ENCODE measurements at regions not wholly inside any gene's neighbourhood (a gene's known extent, or its start where the extent isn't known, plus 50 kb on each side); places are given as distances from the start of the nearest gene placed in this dataset.
"Not testable (repeated sequence)": the region's sequence is repeated elsewhere in the genome, so short reads cannot be mapped to it uniquely, and the experiment has no call there.

DNA sequence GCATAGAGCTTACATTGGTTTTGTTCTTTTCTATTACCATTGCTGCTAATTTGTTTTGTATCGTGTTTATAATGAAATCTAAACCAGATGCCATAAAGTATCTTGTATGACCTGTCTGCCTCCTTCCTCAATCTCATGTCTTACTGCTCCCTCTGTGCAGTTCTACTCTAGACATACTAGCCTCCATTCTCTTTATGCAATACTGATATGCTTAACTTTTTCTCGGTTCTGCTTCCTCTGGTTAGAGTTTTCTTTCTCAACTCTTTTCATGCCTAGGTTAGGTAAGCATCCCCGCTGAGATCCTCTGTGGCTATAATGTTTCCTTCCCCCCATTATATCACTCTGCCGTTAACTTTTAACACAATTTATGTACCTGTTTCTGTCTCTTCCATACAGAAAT lies 852.3 kb downstream of the TRHDE start:
- Histone ChIP-seq H3K27me3 (replicated peaks) (no peaks in the 10 kb centered on the region), H3K36me3 (no peaks in the 10 kb centered on the region)

DNA sequence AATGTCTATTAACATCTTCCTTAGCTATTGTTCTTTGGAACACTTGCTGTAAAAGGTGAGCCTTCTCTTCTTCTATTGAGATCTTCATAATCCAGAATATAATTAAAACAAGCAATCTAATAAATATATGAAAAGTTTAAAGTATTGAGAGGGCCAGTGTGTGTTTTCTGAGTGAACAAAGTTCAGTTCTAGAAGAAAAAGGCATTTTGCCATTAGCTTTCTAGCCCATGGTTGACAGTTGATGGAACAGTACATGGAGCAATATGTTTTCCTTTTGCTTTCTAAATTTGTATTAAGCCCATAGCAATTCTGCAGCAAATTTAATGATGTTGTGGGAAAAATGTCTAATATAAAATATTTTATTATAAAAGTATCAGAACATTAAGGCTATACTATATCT lies 853.0 kb downstream of the TRHDE start:
- Histone ChIP-seq H3K9me3 (replicated peaks) (no peaks in the 10 kb centered on the region; the same call in 1 of the 2 replicates), H3K36me3 (no peaks in the 10 kb centered on the region), H3K4me3 (no peak overlapping the region), H3K27ac (no peak overlapping the region), H3K4me1 (replicated peaks) (no peaks in the 10 kb centered on the region), H3K27me3 (replicated peaks) (no peaks in the 10 kb centered on the region)
- no peak for DNase-seq (ENCODE audit: low read depth in 1 of 2, low spot score in 2 of 2)

More for the DNA sequence above, 852.3 kb downstream of the TRHDE start:
- H3K4me3 ChIP-seq, result no peak overlapping the region
- no peak overlapping the region for H3K27ac ChIP-seq
- H3K4me1 ChIP-seq (replicated peaks), result no peaks in the 10 kb centered on the region
- H3K9me3 ChIP-seq (replicated peaks), result no peaks in the 10 kb centered on the region; the same call in 1 of the 2 replicates
- no peak for DNase-seq (ENCODE audit: low read depth in 1 of 2, low spot score in 2 of 2)

DNA sequence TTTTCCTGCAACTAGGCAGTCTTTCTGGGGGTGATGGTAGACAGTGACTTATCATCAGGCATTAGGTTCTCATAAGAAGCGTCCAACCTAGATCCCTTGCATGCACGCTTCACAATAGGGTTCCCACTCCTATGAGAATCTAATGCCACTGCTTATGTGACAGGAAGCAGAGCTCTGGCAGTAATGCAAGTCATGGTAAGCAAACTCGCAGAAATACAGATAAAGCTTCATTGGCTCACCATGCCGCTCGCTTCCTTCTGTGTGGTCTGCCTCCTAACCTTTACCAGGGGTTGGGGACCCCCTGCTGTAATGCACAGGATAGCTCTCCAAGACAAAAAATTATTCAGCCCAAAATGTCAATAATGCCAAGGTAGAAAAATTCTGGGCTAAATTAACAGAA lies 864.2 kb downstream of the TRHDE start:
- Histone ChIP-seq H3K36me3 (no peaks in the 10 kb centered on the region), H3K4me1 (replicated peaks) (no peaks in the 10 kb centered on the region), H3K27ac (no peak overlapping the region), H3K4me3 (no peak overlapping the region), H3K27me3 (replicated peaks) (no peaks in the 10 kb centered on the region), H3K9me3 (replicated peaks) (no peaks in the 10 kb centered on the region)
- DNase-seq (ENCODE audit: low read depth in 1 of 2, low spot score in 2 of 2), result no peak

DNA sequence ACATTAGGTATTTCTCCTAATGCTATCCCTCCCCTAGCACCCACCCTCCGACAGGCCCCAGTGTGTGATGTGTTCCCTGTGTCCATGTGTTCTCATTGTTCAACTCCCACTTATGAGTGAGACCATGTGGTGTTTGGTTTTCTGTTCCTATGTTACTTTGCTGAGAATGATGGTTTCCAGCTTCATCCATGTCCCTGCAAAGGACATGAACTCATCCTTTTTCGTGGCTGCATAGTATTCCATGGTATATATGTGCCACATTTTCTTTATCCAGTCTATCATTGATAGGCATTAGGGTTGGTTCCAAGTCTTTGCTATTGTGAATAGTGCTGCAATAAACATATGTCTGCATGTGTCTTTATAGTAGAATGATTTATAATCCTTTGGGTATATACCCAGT lies 867.5 kb downstream of the TRHDE start:
- H3K4me1 ChIP-seq (replicated peaks); H3K9me3 ChIP-seq (replicated peaks); H3K27me3 ChIP-seq (replicated peaks); H3K36me3 ChIP-seq; DNase-seq (ENCODE audit: low read depth in 1 of 2, low spot score in 2 of 2); H3K4me3 ChIP-seq; H3K27ac ChIP-seq: not testable (repeated sequence)

DNA sequence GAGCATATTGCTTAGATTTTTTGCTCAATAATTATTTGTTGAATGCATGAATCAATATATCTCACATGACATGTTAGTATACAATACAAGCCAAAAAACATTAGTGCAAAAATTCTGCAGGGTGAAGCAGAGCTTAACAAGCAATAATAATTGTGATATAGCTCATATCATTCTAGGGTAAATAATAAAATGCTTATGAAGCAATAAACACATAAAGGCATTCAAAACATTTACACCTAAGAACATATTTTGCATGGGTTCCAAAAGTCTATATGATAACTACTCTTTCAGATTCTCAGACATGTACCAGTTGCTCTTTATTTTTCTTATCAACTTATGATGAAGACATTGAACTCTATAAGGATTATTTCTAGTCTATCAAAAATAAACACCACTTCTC lies 886.2 kb downstream of the TRHDE start:
- Histone ChIP-seq H3K27ac (no peak overlapping the region), H3K9me3 (replicated peaks) (no peaks in the 10 kb centered on the region), H3K4me1 (replicated peaks) (no peaks in the 10 kb centered on the region), H3K36me3 (no peaks in the 10 kb centered on the region), H3K27me3 (replicated peaks) (no peaks in the 10 kb centered on the region), H3K4me3 (no peak overlapping the region)
- no peak for DNase-seq (ENCODE audit: low read depth in 1 of 2, low spot score in 2 of 2)

DNA sequence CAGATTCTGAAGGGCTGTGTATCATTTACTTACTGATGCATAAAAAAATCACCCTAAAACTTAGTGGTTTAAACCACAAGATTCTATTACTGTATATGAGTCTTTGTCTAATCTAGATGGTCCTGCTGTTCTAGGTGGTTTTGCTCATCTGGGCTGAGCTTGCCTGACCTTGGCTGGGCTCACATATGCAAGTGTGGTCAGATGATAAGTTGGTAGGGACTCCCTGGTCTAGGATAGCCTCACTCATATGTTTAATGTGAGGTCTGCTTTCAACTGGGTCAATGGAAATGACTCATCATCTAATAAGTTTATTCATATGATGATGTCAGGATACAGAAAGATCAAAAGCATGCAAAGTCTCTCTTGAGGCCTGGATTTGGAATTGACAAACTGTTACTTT lies 887.8 kb downstream of the TRHDE start:
- Histone ChIP-seq H3K27ac (no peak overlapping the region), H3K27me3 (replicated peaks) (no peaks in the 10 kb centered on the region), H3K9me3 (replicated peaks) (no peaks in the 10 kb centered on the region), H3K36me3 (no peaks in the 10 kb centered on the region), H3K4me1 (replicated peaks) (no peaks in the 10 kb centered on the region), H3K4me3 (no peak overlapping the region)
- DNase-seq (ENCODE audit: low read depth in 1 of 2, low spot score in 2 of 2), result no peak

DNA sequence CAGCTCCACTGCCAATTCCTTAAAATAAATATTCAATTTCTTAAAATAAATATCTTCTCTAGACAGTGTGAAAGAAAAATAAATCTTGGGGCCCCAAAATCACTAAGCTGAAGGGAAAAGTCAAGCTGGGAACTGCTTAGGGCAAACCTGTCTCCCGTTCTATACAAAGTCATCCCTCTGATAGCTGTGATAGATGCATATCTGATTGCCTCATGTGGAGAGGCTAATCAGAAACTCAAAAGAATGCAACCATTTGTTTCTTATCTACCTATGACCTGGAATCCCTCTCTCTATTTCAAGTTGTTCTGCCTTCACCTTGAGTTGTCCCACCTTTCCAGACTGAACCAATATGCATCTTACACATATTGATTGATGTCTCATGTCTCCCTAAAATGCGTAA lies 889.8 kb downstream of the TRHDE start:
- Histone ChIP-seq H3K27ac (no peak overlapping the region), H3K9me3 (replicated peaks) (no peaks in the 10 kb centered on the region), H3K27me3 (replicated peaks) (no peaks in the 10 kb centered on the region), H3K36me3 (no peaks in the 10 kb centered on the region), H3K4me3 (no peak overlapping the region), H3K4me1 (replicated peaks) (no peaks in the 10 kb centered on the region)
- no peak for DNase-seq (ENCODE audit: low read depth in 1 of 2, low spot score in 2 of 2)

DNA sequence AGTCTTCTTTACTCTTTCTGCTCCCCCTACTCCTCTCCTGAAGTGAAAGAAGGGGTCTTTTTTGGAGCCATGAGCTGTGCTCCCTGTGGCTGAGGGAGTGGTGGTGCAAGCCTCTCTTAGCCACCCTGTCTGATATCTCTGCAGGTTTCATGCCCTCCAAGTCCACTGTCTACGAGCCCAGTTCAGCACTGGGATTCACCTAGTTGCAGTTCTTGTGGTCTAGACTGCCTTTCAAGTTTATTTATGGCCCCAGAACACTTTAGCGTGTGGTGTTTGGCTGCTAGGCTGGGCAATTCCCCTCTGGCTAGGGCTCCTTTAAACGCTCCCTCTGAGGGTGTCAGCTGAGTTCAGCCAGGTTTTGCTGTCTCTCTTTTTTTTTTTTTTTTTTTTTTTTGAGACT lies 908.6 kb downstream of the TRHDE start:
- DNase-seq (ENCODE audit: low read depth in 1 of 2, low spot score in 2 of 2), result no peak
- H3K9me3 ChIP-seq (replicated peaks), result peaks cover 8% of the 10 kb centered on the region; the same call in 1 of the 2 replicates
- H3K4me1 ChIP-seq (replicated peaks), result no peaks in the 10 kb centered on the region
- H3K27me3 ChIP-seq (replicated peaks), result no peaks in the 10 kb centered on the region
- no peak overlapping the region for H3K27ac ChIP-seq
- no peaks in the 10 kb centered on the region for H3K36me3 ChIP-seq
- no peak overlapping the region for H3K4me3 ChIP-seq

DNA sequence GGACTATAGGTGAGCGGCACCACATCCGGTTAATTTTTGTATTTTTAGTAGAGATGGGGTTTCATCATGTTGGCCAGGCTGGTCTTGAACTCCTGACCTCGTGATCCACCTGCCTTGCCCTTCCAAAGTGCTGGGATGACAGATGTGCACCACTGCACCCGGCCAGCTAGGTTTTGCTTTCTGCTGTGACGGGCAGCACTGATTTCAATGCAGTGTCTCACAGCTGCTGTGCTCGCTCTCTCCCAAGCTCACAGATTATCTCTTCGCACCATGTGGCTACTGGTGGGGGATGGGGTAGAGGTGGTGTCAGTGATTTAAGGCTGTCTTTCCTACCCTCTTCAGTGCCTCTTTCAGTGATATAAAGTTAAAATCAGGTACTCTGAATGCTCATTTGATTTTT lies 909.1 kb downstream of the TRHDE start:
- H3K36me3 ChIP-seq, result no peaks in the 10 kb centered on the region
- H3K4me3 ChIP-seq, result no peak overlapping the region
- peaks cover 9% of the 10 kb centered on the region; the same call in 1 of the 2 replicates for H3K9me3 ChIP-seq (replicated peaks)
- DNase-seq (ENCODE audit: low read depth in 1 of 2, low spot score in 2 of 2), result no peak
- no peaks in the 10 kb centered on the region for H3K4me1 ChIP-seq (replicated peaks)
- no peaks in the 10 kb centered on the region for H3K27me3 ChIP-seq (replicated peaks)
- no peak overlapping the region for H3K27ac ChIP-seq

DNA sequence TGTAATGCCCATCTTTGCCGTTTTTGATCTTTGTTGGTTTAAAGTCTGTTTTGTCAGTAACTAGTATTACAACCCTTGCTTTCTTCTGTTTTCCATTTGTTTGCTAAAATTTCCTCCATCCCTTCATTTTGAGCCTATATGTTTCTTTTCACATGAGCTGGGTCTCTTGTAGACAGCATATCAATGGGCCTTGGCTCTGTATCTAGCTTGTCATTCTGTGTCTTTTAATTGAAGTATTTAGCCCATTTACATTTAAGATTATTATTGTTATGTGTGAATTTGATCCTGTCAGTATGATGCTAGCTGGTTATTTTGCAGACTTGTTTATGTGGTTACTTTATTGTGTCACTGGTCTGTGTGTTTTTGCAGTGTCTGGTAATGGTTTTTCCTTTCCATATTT lies 913.2 kb downstream of the TRHDE start:
- Histone ChIP-seq H3K4me1 (replicated peaks) (no peaks in the 10 kb centered on the region), H3K27me3 (replicated peaks) (no peaks in the 10 kb centered on the region)

DNA sequence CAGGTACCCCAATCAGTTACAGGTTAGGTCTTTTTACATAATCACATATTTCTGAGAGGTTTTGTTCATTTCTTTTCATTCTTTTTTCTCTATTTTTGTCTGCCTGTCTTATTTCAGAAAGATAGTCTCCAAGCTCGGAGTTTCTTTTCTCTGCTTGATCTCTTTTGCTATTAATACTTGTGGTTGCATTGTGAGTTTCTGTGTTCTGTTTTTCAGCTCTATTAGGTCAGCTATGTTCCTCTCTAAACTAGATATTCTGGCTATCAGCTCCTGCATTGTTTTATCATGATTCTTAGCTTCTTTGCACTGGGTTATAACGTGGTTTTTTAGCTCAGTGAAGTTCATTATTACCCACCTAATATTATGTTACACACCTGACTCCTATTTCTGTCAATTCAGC lies 914.1 kb downstream of the TRHDE start:
- H3K9me3 ChIP-seq (replicated peaks), result peaks cover 9% of the 10 kb centered on the region; the same call in 1 of the 2 replicates
- DNase-seq (ENCODE audit: low read depth in 1 of 2, low spot score in 2 of 2), result no peak

More for the DNA sequence above, 913.2 kb downstream of the TRHDE start:
- DNase-seq (ENCODE audit: low read depth in 1 of 2, low spot score in 2 of 2), result no peak
- no peaks in the 10 kb centered on the region for H3K36me3 ChIP-seq
- peaks cover 9% of the 10 kb centered on the region; the same call in 1 of the 2 replicates for H3K9me3 ChIP-seq (replicated peaks)
- H3K27ac ChIP-seq, result no peak overlapping the region
- no peak overlapping the region for H3K4me3 ChIP-seq

DNA sequence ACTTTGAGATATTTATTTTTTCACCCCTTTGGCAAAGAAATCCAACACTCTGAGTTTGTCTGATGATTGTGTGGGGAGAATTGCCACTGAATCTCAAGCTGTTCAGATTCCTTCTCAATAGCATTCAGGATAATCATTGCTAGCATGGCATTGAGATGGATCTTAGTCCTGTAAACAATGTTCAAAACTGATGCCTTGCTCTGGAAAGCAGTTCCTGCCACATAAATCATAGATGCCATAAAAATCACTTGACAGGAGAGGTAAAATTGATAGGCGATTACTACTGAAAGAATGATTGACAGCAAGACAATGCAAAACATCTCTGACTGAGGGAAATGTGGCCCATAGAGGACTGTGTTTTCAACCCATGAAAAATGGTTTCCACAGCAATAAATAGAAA lies 915.6 kb downstream of the TRHDE start:
- Histone ChIP-seq H3K36me3 (no peaks in the 10 kb centered on the region), H3K9me3 (replicated peaks) (peaks cover 9% of the 10 kb centered on the region; the same call in 1 of the 2 replicates), H3K27ac (no peak overlapping the region), H3K4me1 (replicated peaks) (no peaks in the 10 kb centered on the region), H3K4me3 (no peak overlapping the region), H3K27me3 (replicated peaks) (no peaks in the 10 kb centered on the region)
- no peak for DNase-seq (ENCODE audit: low read depth in 1 of 2, low spot score in 2 of 2)

More for the DNA sequence above, 914.1 kb downstream of the TRHDE start:
- Histone ChIP-seq H3K27me3 (replicated peaks) (no peaks in the 10 kb centered on the region), H3K4me3 (no peak overlapping the region), H3K4me1 (replicated peaks) (no peaks in the 10 kb centered on the region), H3K27ac (no peak overlapping the region), H3K36me3 (no peaks in the 10 kb centered on the region)

DNA sequence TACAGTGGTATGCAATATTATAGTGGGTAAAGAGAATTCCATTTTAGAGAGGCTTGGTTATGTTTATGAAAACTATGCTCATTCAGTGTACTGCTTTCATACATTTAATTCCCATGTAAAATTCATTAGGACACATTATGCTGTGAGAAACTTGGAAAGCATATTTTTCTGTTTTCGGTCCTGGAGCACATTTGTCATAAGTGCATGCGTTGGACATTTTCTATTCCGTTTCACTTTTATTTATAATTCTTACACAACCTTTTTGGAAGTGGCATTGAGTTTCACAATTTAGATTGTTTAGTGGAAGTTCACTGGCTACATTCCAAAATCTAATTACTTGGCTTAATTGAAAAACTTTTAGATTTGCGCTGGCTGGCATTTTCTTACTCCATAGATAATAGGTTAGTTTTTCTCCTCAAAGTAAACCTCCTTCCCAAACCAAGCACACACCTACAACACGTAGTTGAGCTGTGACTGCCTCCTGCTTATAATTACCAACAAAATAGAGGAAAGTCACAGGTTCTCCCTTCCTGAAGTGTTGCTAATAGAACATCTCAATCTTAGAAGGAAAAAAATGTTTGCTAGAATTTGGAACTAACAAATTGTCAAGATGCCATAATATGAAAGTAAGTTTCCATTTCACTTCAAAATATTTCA lies 938.5 kb downstream of the TRHDE start:
- H3K27ac ChIP-seq, result no peak overlapping the region
- H3K4me1 ChIP-seq (replicated peaks), result no peaks in the 10 kb centered on the region
- H3K36me3 ChIP-seq, result no peaks in the 10 kb centered on the region
- no peak for DNase-seq (ENCODE audit: low read depth in 1 of 2, low spot score in 2 of 2)
- no peaks in the 10 kb centered on the region; the same call in 1 of the 2 replicates for H3K9me3 ChIP-seq (replicated peaks)
- no peak overlapping the region for H3K4me3 ChIP-seq
- H3K27me3 ChIP-seq (replicated peaks), result no peaks in the 10 kb centered on the region

DNA sequence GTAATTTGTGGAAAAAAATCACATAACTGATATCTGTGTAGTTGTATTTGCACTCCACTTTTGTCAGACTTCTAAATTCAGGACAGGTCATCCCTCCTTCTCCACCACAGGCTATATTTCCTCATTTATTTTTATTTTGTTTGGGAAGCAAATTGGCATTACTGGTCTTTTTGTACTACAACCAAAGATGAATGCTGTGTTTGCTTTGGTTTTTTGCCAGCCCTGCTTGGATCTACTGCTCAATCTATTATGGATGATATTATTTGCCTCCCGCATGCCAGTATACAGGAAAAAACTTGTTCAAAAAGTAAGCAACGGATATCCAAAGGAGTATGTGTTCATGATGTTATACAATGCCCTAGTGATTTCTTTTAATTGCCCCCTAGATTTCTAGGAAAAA lies 948.8 kb downstream of the TRHDE start:
- no peak overlapping the region for H3K4me3 ChIP-seq
- no peaks in the 10 kb centered on the region for H3K27me3 ChIP-seq (replicated peaks)
- no peak for DNase-seq (ENCODE audit: low read depth in 1 of 2, low spot score in 2 of 2)
- no peaks in the 10 kb centered on the region for H3K36me3 ChIP-seq
- no peak overlapping the region for H3K27ac ChIP-seq
- H3K9me3 ChIP-seq (replicated peaks), result no peaks in the 10 kb centered on the region
- no peaks in the 10 kb centered on the region for H3K4me1 ChIP-seq (replicated peaks)

DNA sequence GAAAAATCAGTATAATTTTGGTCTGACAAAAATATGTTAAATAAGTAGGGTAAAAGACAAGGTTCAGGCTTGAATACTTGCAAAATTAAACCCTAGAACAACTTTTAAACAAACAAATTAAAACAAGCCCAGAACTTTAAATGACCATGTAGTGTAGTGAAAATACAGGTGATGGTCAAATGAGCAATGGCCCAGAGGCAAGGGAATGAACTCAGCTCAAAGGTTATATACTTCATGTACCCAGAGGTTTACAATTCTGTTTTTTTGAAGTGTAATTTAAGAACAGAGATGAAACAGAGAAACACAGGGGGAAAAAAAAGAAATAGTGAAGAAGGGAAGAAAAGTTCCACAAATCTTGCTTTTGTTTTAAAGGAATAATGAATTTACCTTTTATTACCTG lies 949.2 kb downstream of the TRHDE start:
- Histone ChIP-seq H3K27ac (no peak overlapping the region), H3K9me3 (replicated peaks) (no peaks in the 10 kb centered on the region), H3K4me1 (replicated peaks) (no peaks in the 10 kb centered on the region), H3K4me3 (no peak overlapping the region), H3K27me3 (replicated peaks) (no peaks in the 10 kb centered on the region), H3K36me3 (no peaks in the 10 kb centered on the region)
- DNase-seq (ENCODE audit: low read depth in 1 of 2, low spot score in 2 of 2), result no peak
